ENCODE measurements at regions not wholly inside any gene's neighbourhood (a gene's known extent, or its start where the extent isn't known, plus 50 kb on each side); places are given as distances from the start of the nearest gene placed in this dataset.

DNA sequence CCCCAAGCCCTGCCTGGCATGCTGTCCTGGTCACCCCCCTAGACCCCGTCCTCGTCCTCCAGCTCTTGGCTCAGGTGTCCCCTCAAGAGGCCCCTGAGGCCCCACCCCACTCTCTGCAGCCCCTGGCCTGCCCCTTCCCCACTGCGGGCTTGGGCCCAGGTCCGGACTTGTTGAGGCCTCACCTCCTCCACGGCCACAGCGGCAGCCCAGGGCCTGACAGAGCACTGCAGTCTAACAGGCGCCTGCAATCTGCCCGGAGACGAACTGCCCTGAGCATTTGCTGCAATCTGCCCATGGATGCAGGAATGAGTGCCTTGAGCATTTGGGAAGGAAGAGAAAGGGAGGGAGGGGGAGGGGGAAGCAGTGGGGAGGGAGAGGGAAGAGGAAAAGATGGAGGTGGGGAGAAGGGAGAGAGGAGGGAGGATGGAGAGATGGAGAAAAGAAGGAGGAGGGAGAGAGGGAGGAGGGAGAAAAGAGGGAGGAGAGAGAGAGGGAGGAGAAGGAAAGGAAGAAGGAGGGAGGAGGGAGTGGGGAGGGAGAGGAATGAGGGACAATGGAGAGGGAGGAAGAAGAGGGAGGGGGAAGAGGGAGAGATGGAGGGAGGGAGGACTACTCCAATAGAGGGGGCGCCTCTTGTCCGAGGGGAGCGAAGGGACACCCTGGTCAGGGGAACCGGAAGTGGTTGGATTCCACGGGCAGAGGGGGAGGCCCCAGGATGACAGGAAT is 73.9 kb downstream of the PDGFA start:
- ATAC-seq, result no peak
- intact Hi-C loops (cut with micrococcal nuclease), result no loop called here
- DNase-seq, result no peak

DNA sequence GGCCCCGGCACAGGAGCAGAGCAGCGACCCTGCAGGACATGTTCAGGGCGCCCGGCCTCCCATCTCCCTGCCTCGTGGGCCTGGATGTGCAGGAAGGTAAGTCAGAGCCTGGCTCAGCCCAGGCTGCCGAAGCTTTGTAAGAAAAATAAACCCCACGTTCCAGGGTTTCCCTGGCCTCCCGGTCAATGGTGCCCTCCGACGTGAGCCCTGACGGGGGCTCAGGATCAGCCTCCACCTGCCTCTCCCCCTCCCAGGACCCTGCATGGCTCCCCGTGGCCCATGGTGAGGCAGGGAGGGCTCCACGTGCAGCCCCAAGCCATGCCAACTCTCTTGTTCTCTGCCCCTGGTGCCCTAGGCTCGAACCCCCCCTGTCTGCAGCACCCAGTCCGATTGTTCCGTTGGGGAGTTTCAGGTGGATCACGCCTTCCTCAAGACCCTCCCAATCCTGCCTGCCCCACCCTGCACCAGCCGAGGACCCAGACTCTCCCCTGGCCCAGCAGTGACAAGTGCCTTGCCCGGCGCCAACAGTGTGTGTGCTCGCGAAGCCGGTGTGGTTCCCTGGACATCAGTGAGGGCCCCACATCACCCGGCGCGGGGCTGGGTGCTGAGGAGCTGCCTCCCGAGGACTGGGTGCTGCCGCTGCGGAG is 73.2 kb downstream of the PDGFA start:
- intact Hi-C loops (cut with micrococcal nuclease), result no loop called here
- DNase-seq (no peak), ATAC-seq (no peak)
